AG09309 (cell line): ENCODE measurements at regions not wholly inside any gene's neighbourhood (a gene's known extent, or its start where the extent isn't known, plus 50 kb on each side); places are given as distances from the start of the nearest gene placed in this dataset.

Source experiments
- DNase-seq: peaks from one replicate; pipeline ENCODE4 v3.0.0-alpha.2; 2010; ENCODE audit warnings: low read depth
- H3K4me3 ChIP-seq: 2 replicates; pipeline ENCODE4 v1.5.1; 2011; ENCODE audit warnings: mild to moderate bottlenecking, low read depth, low read length, moderate library complexity; ENCODE audit not compliant: control insufficient read depth
- CTCF ChIP-seq: IDR thresholded peaks from 2 replicates; pipeline ENCODE4 v1.5.1; 2011; ENCODE audit warnings: mild to moderate bottlenecking, low read depth, low read length, inconsistent platforms; ENCODE audit not compliant: insufficient read depth, control insufficient read depth; ENCODE audit errors: missing control alignments

- no peak for TF ChIP-seq CTCF
- H3K4me3 ChIP-seq, result no peak overlapping the region
- DNase-seq, result no peak
Measured at GRCh38 chr3:65094723-65095122, 406.9 kb upstream of the ADAMTS9 start.

GRCh38 chr3:65093641-65094040, 405.8 kb upstream of the ADAMTS9 start:
- H3K4me3 ChIP-seq, result no peak overlapping the region
- DNase-seq, result no peak
- no peak for TF ChIP-seq CTCF

GRCh38 chr3:65091565-65091964, 403.8 kb upstream of the ADAMTS9 start:
- H3K4me3 ChIP-seq, result no peak overlapping the region
- DNase-seq, result no peak
- TF ChIP-seq CTCF, result no peak

GRCh38 chr3:65083240-65083639, 395.4 kb upstream of the ADAMTS9 start:
- no peak for DNase-seq
- TF ChIP-seq CTCF, result no peak
- no peak overlapping the region for H3K4me3 ChIP-seq

GRCh38 chr3:65081536-65081935, 393.7 kb upstream of the ADAMTS9 start:
- no peak for TF ChIP-seq CTCF
- no peak overlapping the region for H3K4me3 ChIP-seq
- DNase-seq, result no peak

DNA sequence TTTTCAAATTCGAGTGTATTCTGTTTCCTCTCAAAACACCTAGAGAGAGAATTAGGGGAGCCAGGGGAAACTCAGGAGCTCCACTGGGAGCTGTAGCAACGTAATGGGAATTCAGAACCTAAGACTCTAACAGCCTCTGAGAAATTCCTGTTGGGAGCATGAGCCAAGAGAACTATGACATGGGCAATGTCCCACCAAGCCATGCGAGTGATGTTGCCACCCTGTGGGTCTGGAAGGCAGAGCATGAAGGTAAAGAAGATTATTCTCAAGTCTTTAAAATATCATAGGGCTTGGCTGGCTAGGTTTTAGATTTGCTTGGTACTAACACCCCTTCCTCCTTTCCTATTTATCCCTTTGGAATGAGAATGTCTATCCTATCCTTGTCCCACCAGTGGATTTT, 392.6 kb upstream of the ADAMTS9 start:
- no peak for DNase-seq

More for the DNA sequence above, 392.6 kb upstream of the ADAMTS9 start:
- H3K4me3 ChIP-seq, result no peak overlapping the region
- TF ChIP-seq CTCF, result no peak
